IPS DF 4.7 (cell line): ENCODE measurements at regions not wholly inside any gene's neighbourhood (a gene's known extent, or its start where the extent isn't known, plus 50 kb on each side); places are given as distances from the start of the nearest gene placed in this dataset.

ENCODE experiments used
- DNase-seq: peaks from one replicate; pipeline ENCODE4 v3.0.0-alpha.2; 2013; ENCODE audit warnings: low spot score; ENCODE audit errors: extremely low read depth

DNA sequence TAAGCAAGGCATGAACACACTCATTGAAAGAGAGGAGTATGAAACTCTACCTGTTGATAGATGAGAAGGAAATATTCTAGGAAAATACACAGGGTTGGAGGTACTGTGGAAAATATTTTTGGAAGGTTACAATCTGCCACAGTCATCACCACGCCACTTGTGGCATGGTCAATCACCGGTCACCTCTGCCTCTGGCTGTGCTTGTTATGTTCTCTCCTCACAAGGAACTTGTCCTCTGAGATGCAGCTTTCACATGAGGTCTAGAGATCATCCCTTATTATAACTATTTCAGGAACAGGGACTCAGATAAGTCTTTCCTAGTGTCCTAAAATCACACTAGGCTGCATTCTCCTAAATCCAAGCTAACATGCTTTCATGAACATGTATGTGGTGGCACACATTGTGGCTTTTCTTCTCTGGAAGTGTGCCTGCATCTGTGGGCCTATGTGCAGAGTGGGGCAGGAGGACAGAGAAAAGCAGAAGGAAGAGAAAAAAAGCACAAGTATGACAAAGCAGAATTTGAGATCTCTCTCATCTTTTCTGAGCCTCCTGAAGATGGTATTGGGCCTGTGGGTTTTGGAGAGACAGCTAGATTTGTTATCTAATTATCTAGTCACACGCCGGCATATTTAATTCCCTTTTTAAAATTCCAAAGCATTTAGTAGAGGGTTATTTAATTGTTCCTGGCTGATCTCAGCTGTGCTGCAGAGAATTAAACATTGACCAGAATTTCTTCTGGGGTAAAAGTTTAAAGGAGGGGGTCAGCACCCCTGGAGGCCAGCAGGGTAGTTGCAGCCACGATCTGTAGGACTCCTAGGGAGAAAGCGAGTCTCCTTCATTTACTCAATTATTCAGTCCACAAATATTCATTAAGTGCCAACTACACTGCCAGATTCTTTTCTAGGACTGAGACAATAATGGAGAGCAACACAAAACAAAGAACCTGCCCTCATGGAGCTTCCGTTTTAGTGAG lies 294.6 kb downstream of the RDH14 start:
- no peak for DNase-seq

DNA sequence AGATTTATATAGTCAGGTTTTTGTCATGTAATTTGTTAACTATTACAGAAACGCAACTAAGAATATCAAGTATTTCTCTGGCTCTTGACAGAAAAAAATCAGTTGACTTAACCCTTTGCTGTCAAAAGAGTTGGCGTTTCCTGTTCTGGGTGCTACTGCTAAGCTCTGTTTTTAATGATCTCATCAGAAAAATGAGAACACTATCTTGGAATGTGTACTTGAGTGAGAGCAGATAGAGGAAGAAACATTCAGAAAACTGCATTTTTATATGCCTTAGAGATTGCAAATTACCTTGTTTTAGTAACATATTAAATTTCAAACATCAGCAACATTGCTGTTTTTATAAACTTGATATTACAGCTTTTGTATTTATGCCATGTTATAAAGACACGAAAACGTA lies 297.9 kb downstream of the RDH14 start:
- no peak for DNase-seq

DNA sequence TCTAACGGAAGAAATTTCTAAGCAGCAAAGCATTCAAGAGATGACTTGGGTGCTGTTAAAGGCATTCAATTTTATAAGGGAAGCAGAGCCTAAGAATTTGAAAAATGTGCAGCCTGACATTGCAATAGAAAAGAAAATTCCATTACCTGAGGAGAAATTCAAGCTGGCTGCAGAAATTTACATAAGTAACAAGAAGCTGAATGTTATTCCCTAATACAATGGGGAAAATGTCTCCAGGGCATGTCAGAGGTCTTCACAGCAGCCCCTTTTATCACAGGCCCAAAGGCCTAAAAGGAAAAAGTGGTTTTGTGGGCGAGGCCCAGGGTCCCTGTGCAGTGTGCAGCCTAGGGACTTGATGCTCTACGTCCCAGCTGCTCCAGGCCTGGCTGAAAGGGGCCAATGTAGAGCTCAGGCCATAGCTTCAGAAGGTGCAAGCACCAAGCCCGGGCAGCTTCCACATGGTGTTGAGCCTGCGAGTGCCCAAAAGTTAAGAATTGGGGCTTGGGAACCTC lies 306.7 kb downstream of the RDH14 start:
- DNase-seq, result no peak

DNA sequence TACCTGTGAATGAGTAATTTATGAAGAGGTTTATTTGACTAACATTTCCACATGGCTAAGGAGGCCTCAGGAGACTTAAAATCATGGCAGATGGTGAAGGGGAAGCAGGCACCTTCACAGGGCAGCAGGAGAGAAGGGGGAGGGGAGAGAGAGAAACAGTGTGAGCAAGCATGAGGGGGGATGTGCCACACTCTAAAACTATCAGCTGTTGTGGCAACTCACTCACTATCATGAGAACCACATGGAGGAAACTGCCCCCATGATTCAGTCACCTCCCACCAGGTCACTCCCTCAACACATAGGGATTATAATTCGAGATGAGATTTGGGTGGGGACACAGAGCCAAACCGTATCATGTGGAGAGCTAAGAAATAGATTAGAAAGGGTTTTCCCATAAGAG lies 309.0 kb downstream of the RDH14 start:
- no peak for DNase-seq

DNA sequence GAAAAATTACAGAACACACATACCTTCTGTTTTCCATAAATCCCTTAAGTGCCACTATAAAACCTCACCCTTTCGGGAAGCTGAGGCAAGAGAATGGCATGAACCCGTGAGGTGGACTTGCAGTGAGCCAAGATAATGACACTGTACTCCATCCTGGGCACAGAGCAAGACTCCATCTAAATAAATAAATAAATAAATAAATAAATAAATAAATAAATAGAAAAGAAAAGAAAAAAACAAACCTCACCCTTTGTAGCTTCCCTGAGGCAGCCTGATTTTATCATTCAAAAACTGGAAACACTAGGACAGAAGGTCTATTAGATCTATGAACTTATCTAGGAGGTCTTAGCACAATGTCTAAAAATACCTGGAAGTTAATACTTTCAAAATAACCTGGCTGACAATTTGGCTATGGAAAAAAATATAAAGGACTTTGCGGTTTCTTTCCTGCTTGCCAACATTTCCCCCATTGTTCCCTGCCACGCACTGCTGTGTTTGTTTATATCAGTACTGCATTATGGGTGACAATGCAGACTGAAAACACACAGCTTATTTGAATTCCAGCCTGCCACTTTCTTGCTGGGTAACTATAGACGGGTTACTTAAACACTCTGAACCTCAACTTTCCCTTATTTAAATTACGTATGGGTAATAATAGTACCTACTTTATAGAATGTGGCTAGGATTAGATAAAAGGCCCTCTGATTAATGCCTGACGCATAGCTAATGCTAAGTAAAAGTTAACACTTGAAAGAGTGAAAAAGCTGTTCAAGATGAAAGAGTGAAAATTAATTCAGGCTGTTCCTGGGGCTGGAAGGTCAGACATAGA lies 313.0 kb downstream of the RDH14 start:
- DNase-seq, result no peak

DNA sequence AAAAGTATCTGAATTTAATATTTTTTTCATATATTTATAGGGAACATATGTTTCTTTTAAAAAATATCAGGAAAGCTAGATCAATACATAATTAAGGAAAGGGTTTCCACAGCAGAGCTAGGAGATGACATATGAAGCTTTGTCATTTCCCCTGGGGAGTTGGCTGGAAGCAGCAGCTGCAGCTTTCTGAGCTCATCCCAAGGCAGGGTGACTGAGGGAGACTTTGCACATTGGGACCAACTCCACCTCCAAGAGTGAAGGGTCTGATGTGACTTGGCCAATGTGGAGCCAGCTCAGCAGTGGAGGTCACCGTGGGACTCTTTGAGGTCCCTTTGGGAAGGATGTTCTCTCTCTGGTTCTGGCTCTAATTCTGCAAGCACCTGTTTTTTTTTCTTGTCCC lies 315.1 kb downstream of the RDH14 start:
- no peak for DNase-seq

DNA sequence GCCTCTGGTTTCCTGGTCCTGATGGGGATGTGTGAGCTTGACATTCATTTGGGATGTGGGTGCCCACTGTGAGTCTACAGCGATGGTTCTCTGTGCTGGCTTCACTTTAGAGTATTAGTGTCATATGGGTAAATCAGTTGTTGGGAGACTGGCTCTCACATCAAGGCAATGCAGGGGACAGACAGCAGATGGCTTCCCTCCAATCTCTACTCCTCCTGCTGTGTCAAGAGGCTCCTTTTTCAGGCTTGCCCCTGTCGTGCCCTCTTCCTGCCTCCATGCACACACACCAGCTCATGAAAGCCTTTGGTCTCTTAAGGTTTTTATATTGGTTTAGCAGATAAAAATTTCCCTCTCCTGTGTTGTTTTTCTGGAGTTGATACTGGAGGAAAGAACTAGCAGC lies 315.6 kb downstream of the RDH14 start:
- no peak for DNase-seq

DNA sequence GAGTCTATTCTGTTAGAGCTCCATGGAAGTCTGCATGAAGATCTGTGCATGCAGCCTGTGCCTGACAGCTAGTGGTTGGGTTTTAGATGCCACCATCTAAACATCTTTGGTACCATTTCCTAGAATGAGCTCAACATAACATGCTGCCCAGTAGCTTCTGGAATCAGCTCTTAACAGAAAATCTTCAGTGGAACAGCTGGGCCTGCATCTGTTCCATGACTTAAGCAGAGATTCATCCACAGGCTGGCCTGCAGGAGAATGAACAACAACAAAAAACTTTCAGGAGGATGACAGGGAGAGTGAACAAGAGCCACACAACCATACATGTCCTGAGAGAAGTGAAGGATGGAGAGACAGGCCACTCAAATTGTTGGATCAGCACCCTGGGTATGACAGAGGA lies 316.6 kb downstream of the RDH14 start:
- DNase-seq, result no peak

DNA sequence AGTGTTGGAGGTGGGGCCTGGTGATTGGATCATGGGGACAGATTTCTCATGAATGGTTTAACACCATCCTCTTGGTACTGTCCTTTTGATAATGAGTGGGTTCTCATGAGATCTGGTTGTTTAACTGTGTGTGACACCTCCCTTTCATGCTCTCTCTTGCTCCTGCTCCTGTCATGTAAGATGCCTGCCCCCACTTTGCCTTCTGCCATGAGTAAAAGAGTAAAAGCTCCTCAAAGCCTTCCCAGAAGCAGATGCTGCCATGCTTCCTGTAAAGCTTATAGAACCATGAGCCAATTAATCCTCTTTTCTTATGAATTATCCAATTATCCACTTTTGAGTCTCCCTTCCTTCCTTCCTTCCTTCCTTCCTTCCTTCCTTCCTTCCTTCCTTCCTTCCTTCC lies 317.7 kb downstream of the RDH14 start:
- no peak for DNase-seq

DNA sequence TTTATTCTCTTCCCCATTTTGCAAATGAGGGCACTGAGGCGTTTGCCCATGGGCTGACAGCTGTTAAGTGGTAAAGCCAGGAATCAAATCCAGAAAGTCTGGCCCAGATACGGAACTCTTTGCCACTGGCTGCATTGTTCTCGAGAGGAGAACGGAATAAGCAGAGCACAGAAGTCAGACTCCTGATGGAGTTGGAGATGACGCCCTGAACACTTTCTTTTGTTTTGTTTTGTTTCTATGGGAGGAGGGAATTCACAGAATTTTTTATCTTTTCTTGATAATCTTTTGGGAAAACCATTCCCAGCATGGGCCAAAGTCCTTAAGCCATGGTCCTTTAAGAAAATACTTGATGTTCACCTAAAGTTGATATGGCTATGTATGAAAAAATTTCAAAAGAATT lies 322.2 kb downstream of the RDH14 start:
- no peak for DNase-seq

DNA sequence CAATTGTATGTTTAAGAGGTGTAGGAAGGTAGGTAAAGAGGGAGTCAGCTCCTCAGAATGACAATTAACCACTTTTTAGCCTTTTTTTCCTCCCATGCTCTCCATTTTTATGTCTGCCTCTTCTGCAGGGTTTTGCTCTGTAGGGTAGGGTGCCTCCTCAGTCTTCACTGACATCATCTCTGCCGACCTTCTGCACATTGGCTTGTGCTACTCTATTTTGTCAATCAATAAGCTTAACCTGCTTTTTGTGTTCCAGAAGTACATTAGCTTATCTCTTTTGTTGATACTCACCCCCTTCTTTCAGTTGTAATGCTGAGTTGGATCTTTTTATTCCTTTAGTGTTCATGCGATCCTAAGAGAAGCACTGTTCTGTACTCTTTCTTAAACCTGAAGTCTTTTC lies 323.2 kb downstream of the RDH14 start:
- DNase-seq, result no peak

DNA sequence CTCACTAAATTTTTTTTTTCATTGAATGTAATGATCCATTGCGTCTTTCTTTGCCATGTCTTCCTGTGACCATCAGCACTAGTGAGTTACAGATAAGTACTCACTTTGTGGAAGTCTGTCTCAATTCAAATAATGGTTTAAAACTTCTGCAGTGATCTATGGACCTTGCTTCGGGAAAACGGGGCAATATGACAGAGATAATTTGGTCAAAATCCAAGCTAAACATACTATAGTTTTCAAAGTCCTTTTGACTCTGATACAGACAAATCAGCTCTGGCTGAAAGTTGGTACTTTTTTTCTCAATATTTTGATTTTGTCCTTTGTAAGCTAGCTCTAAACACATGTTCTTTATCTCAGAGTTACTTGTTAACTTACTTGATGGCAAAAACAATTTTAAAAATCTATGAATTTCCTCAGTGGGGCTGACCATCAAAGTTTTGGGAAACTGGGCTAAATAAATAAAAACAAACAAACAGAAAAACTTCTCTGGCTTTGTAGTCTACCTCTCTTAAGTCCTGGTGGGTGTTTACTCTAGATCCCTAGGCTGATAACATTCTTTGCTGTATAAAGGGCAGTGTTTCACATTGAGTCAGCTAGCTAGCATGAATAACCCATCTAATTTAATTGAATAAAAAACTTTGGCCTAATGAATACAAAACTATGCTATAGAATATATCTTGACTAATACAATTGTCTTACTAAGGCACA lies 327.6 kb downstream of the RDH14 start:
- DNase-seq, result no peak

DNA sequence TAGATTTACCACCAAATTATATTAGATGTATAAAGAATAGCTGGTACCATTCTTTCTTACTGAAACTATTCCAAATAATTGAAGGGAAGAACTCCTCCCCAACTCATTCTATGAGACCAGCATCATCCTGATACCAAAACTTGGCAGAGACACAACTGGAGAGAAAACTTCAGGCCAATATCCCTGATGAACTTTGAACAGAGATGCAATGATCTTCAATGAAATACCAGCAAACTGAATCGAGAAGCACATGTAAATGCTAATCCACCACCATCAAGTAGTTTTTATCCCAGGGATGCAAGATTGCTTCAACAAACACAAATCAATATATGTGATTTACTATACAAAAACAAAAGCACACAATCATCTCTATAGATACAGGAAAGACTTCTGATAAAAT lies 329.8 kb downstream of the RDH14 start:
- DNase-seq, result no peak

DNA sequence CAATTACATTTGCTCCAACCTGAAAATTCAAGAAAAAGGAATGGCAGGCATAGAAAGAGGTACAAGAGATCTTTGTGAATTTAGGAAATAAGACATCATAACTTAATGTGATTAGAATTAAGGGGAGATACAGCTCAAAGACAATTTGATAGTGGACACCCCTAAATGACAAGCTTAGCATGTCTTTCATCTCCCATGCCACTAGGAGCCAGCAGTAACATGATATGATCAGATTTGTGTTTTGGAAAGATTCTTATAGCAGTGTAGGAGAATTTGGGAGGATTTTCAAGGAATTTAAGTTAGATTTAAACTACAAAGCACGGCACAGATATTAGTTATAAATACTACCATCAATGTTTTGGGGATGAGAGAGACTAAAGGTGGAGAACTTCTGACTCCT lies 340.8 kb downstream of the RDH14 start:
- DNase-seq, result no peak

DNA sequence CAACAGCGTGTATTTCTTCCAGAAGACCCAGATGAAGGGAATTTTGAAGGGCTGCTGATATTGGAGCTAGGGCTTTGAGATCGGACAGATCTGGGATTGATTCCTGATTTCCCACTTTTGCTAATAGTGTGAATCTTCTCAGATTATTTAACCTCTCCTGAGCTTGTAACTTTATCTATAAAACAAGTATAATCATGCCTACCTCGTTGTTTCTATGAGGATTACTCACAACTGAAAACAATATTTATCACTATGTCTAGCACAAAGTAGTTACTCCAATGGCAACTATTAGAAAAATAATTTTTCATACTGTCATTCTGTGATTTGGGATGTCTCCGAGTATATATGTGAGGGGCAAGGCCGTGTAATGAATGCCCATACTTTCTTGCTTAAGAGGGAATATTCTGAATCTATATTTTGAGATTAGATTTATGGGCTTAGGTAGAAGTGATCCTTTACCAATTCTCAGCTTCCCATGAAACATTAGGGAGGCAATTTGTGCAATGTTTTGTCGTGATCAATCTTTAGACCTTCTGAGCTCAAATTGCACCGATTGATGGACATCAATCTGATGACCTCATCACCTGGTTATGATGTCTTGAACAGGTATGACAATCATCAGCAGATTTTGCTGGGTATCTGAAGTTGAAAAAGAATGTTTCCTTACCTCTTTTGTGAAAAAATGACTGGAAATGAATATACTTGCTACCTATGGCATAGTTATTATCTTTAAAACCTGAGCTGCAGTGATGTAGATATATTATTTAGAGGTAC lies 339.9 kb downstream of the KCNS3 start:
- no peak for DNase-seq

DNA sequence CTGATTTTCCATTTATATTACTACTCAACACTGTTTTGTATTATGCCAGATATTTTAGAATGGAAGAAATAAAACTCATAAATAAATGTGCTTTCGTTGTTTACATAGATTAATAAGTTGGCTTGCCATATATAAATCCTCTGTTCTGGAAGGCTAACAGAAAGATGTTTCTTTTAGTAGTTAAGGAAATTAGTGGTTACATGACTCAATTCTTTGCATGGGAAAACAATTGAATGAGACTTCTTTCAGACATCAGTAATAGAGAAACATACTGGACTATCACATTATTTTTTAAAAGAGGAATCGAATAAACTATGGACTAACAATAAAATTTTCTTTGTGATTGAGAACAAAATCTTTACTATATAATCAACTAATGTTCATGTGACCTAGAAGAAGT lies 336.5 kb downstream of the KCNS3 start:
- no peak for DNase-seq

DNA sequence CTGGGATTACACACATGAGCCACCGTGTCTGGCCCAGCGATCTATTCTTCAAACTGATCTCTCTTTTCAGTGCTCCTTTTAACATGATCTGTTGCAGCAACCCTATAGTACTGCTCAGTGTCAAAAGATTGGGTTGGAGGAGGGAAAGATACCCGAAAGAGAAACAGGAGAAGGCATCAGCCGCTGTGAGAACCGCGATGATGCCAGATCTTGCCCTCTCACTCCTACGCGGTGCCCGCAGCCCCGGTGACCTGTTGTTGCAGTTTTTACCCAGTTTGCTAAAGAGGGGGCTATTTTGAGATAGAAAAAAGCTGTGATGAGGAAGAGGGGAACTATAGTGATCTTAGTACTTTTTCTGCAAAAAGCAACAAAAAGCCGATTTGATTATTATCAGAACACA lies 335.5 kb downstream of the KCNS3 start:
- DNase-seq, result no peak

DNA sequence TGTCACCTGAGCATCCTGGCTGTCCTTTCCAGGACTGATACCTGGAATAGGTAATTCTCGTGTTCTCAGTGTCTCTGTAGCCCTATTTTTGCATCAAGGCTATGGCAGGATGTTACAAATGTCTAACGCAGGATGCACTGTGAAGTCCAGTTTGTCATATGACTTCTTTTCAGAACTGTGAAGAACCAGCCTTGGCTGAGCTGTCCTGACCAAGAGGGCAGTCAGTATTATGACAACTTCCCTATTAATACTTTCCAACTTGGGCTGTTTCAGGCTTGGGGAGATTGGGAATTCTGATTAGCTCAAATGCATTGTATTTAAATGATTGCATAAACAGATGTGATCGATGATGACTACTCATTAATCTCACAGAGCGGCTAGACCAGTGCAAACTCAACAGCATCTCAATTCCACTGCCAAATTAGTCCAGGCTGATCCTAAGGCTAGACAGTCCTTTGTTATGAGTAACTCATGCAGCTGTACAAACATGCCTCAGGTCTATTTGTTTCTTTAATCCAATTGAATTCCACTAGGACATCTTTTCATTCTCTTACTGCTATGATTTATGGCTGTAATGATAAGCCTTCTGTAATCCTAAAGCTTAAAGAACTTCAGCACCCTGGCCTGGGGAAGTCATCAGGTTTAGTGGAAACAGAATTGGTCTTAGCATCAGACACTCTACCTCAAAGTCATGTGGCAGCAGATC lies 331.6 kb downstream of the KCNS3 start:
- DNase-seq, result no peak

DNA sequence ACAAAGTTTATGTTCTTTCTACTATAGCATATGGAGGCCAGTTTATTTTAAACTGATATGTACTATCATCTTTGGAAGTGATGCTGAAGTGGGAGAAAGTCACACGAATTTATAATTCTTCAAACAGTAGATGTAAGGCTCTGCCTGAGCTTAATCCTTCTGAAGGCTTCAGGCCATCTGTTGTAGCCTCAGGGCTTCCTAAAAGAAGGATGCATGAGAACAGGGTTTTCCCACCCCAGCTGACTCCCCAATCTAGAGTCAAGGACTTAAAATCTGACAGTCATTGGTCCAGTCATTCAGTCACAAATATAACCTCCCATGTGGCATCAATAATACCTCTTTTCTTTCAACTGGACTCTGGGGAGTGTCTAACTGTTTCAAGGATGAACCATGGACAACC lies 330.5 kb downstream of the KCNS3 start:
- no peak for DNase-seq

DNA sequence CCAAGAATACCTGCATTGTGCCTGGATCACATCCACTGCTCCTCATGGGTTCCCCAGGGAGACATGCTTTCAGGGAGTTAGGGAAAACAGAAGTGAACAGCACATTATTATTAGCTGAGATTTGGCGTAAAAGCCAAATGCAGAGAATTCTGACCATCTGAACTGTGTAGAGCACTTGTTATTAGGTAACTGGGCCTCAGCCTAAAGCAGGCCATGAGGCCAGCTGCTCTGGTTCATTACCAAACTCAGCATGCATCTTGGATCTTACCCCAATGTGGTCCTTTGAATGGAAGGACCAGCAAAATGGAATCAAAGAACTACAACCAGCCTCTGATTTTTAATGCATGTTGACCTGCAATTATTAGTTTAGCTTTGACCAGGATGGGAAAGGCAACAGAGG lies 322.3 kb downstream of the KCNS3 start:
- no peak for DNase-seq
